ENCODE measurements at regions not wholly inside any gene's neighbourhood (a gene's known extent, or its start where the extent isn't known, plus 50 kb on each side); places are given as distances from the start of the nearest gene placed in this dataset.

GRCh38 chr1:213793482-213794067 lies 194.2 kb upstream of the PROX1 start:
- TF ChIP-seq CTCF (IDR thresholded peaks at IDR 0.05) (no peak), POLR2A (IDR thresholded peaks at IDR 0.05; ENCODE audit: low read depth) (no peak)
